Mammary epithelial cell (primary cell): ENCODE measurements at regions not wholly inside any gene's neighbourhood (a gene's known extent, or its start where the extent isn't known, plus 50 kb on each side); places are given as distances from the start of the nearest gene placed in this dataset.

ENCODE experiments used
- CTCF ChIP-seq, 2 donors: IDR thresholded peaks in 1 of 2; conservative IDR thresholded peaks in 1 of 2; 2 replicates each; pipeline ENCODE4 v1.5.1; 2011 to 2012; ENCODE audit warnings: inconsistent platforms in 2 of 2, low read length in 2 of 2, mild to moderate bottlenecking in 2 of 2, control low read depth in 1 of 2, low read depth in 1 of 2; ENCODE audit not compliant: insufficient read depth in 1 of 2; ENCODE audit errors: extremely low read depth in 1 of 2
- EZH2 ChIP-seq: IDR thresholded peaks from 2 replicates; pipeline ENCODE4 v1.6.1; 2012; ENCODE audit warnings: low read length, inconsistent platforms, borderline replicate concordance

- TF ChIP-seq CTCF (conservative IDR thresholded peaks at IDR 0.05 in 1 of 2, IDR thresholded peaks at IDR 0.05 in 1 of 2; ENCODE audit: extremely low read depth in 1 of 2, insufficient read depth in 1 of 2, low read depth in 1 of 2, low read length in 2 of 2) = no peak
- TF ChIP-seq EZH2 = no peak
These were observed 682.3 kb upstream of the ST8SIA4 start for GRCh38 chr5:101585366-101585765.
